MCF 10A (cell line): ENCODE measurements at regions not wholly inside any gene's neighbourhood (a gene's known extent, or its start where the extent isn't known, plus 50 kb on each side); places are given as distances from the start of the nearest gene placed in this dataset.

Source experiments
- BruUV-seq: library from RNA; stranded (reverse); fragments of 400-500 nt; replicated peaks from 2 replicates; lab custom pipeline; 2021; lab: Mats Ljungman, UMichigan
- CTCF ChIA-PET: fragments of 300-600 bp; sonication (Branson Sonifier 250); formaldehyde crosslinking; extraction: SDS; loops from one replicate; lab custom pipeline; 2021; ENCODE audit warnings: antibody characterized with exemption, inconsistent platforms; lab: Yijun Ruan, JAX
- POLR2A ChIA-PET: fragments of 300-600, 350-650 bp; sonication (Branson Sonifier 250); formaldehyde crosslinking; extraction: SDS; loops from one replicate; lab custom pipeline; 2020; ENCODE audit warnings: antibody characterized with exemption, inconsistent platforms; lab: Yijun Ruan, JAX
- DNase-seq: peaks from one replicate; pipeline ENCODE4 v3.0.0-alpha.2; 2018; ENCODE audit not compliant: unreplicated experiment
- H3K27ac Mint-ChIP-seq: one replicate; pipeline ENCODE4 v1.8.0; 2022; ENCODE audit warnings: mild to moderate bottlenecking, low read depth, mixed read lengths; ENCODE audit not compliant: unreplicated experiment
- H3K27me3 Mint-ChIP-seq: one replicate; pipeline ENCODE4 v1.8.0; 2022; ENCODE audit warnings: mixed read lengths; ENCODE audit not compliant: insufficient read depth, unreplicated experiment
- H3K36me3 Mint-ChIP-seq: one replicate; pipeline ENCODE4 v1.8.0; 2022; ENCODE audit warnings: mild to moderate bottlenecking, moderate library complexity, mixed read lengths; ENCODE audit not compliant: insufficient read depth, unreplicated experiment
- H3K4me1 Mint-ChIP-seq: one replicate; pipeline ENCODE4 v1.8.0; 2022; ENCODE audit warnings: mixed read lengths; ENCODE audit not compliant: insufficient read depth, unreplicated experiment
- H3K4me3 Mint-ChIP-seq: one replicate; pipeline ENCODE4 v1.8.0; 2022; ENCODE audit warnings: mild to moderate bottlenecking, moderate library complexity, mixed read lengths; ENCODE audit not compliant: unreplicated experiment
- H3K9me3 Mint-ChIP-seq: one replicate; pipeline ENCODE4 v1.8.0; 2022; ENCODE audit warnings: mixed read lengths; ENCODE audit not compliant: unreplicated experiment
- intact Hi-C: fragments of 100-400 bp; cut with micrococcal nuclease; formaldehyde crosslinking; loops from 2 replicates; pipeline ENCODE4 v1.14.1; 2022
- TF ChIP-seq, protein P1 (sequence below): fragments of 200-600 bp; IDR thresholded peaks from one replicate; pipeline ENCODE4 v1.8.0; 2022; ENCODE audit warnings: antibody characterized with exemption, mild to moderate bottlenecking; ENCODE audit not compliant: unreplicated experiment

DNA sequence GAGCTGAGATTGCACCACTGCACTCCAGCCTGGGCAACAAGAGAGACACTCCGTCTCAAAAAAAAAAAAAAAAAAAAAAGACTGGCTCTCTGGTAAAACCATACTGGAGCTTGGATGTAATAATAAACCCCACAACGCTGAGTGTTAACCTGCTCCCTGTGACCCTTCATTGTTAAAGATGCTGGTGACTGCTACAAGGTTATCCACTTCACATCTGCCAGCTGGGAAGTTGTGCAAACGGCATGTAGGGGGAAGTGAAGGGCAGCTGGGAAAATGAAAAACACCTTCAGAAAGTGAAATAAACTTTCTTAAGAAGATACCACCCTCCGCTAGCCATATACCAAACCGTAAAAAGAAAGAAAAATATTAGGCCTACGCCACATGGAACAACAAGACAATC, 131.0 kb upstream of the NUDT7 start:
- BruUV-seq = no TSS peak
- H3K27me3 Mint-ChIP-seq = no peaks in the 10 kb centered on the region
- no peak overlapping the region for H3K27ac Mint-ChIP-seq
- CTCF ChIA-PET = interaction anchor here (0.6 to 1.5 kb wide), 4 partner anchors 10 to 357 kb away, joined by 3 to 5 read pairs (median 3); no protein-coding TSS in a partner anchor
- H3K36me3 Mint-ChIP-seq = no peaks in the 10 kb centered on the region
- DNase-seq = no peak
- H3K9me3 Mint-ChIP-seq = no peaks in the 10 kb centered on the region
- H3K4me1 Mint-ChIP-seq = peaks cover 2% of the 10 kb centered on the region
- intact Hi-C loops = no loop called here
- H3K4me3 Mint-ChIP-seq = no peak overlapping the region
- TF ChIP-seq, protein P1, sequence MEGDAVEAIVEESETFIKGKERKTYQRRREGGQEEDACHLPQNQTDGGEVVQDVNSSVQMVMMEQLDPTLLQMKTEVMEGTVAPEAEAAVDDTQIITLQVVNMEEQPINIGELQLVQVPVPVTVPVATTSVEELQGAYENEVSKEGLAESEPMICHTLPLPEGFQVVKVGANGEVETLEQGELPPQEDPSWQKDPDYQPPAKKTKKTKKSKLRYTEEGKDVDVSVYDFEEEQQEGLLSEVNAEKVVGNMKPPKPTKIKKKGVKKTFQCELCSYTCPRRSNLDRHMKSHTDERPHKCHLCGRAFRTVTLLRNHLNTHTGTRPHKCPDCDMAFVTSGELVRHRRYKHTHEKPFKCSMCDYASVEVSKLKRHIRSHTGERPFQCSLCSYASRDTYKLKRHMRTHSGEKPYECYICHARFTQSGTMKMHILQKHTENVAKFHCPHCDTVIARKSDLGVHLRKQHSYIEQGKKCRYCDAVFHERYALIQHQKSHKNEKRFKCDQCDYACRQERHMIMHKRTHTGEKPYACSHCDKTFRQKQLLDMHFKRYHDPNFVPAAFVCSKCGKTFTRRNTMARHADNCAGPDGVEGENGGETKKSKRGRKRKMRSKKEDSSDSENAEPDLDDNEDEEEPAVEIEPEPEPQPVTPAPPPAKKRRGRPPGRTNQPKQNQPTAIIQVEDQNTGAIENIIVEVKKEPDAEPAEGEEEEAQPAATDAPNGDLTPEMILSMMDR = no peak
- POLR2A ChIA-PET = no interaction called here

DNA sequence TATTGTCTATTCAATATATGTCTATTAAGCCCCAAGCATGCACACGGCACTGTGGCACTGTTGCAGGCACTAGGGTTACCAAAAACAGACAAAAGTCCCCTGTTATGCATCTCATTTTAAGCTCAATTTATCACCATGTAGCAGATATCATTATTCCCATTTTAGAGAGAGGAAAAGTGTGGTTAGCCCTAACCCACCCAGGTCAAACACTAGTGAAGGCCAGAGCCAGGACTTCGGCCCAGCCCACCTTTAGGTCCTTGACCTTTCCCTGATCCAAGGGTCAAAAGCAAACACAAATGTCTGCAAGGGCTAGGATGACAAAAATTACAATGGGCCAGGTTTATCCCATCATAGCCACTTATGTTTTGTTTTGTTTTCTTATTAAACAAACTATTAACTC, 130.3 kb upstream of the NUDT7 start:
- H3K27me3 Mint-ChIP-seq = peaks cover 4% of the 10 kb centered on the region
- TF ChIP-seq, protein P1 = no peak
- H3K27ac Mint-ChIP-seq = no peak overlapping the region
- no peaks in the 10 kb centered on the region for H3K36me3 Mint-ChIP-seq
- no peak for DNase-seq
- H3K4me1 Mint-ChIP-seq = peaks cover 6% of the 10 kb centered on the region
- CTCF ChIA-PET = interaction anchor here (0.6 to 1.5 kb wide), 7 partner anchors 10 to 409 kb away, joined by 3 to 5 read pairs (median 3); no protein-coding TSS in a partner anchor
- BruUV-seq = no TSS peak
- intact Hi-C loops = no loop called here
- H3K9me3 Mint-ChIP-seq = no peaks in the 10 kb centered on the region
- POLR2A ChIA-PET = no interaction called here
- no peak overlapping the region for H3K4me3 Mint-ChIP-seq

DNA sequence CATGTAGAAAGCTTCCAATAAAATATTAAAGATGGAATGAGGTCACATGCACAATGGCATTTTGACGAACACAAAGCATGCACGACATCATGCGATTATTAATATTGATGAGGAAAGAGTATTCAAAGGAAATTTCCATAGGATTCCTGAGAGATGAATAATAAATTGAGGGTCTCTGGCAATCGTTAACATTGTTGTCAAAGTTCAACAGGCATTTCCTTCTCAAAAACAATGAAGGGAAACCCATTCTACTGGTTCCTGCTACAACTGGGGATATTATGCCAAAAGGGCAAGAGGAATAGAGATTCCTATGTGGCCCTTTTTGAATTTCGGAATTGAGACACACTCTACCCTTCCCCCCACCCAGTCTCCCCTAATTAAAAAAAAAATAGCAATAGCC, 128.3 kb upstream of the NUDT7 start:
- Mint-ChIP-seq H3K4me3 (no peak overlapping the region), H3K27me3 (peaks cover 14% of the 10 kb centered on the region), H3K9me3 (no peaks in the 10 kb centered on the region), H3K27ac (no peak overlapping the region), H3K36me3 (no peaks in the 10 kb centered on the region), H3K4me1 (peaks cover 6% of the 10 kb centered on the region)
- BruUV-seq = no TSS peak
- ChIA-PET POLR2A (no interaction called here), CTCF (interaction anchor here (2.9 kb wide), 1 partner anchor 9 kb away, joined by 26 read pairs; no protein-coding TSS in a partner anchor)
- intact Hi-C loops = no loop called here
- no peak for DNase-seq
- TF ChIP-seq, protein P1 = no peak

DNA sequence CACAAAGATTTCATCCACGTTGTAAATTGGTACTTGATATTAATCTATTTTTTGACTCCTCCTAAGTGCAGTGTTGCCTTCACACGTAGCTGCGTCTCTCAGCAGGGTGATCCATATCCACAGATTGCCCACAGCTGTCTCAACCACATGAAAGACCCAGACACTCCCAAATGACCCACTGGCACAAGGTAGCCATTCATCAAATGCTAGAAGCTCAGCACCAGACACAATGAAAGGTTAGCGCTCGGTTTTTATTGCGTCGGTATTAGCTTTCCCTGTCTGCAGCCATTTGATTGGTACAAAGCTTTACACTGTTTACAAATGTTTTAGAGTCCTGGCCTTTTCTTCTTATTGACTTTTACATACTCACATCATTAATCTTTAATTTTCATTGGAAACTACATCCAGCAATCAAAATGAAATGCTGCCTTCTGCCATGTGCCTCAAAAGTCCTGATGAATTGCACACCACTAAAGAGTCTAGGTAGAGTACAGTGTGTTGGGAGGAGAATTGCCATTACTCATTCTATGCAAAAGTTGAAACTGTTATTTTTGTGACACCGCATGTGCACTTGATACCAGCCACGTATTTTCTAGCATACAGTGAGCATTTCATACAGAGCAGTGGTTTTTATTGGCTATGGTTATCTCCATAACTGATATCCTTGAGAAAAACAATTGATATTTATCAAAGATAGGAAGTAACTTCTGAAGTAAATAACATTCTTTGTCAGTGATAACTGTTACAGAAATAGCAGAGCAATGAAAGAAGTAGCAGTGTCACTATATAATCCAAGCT, 127.3 kb upstream of the NUDT7 start:
- Mint-ChIP-seq H3K4me3 (no peak overlapping the region), H3K36me3 (no peaks in the 10 kb centered on the region), H3K27me3 (peaks cover 14% of the 10 kb centered on the region), H3K9me3 (no peaks in the 10 kb centered on the region), H3K4me1 (peaks cover 6% of the 10 kb centered on the region), H3K27ac (no peak overlapping the region)
- no TSS peak for BruUV-seq
- intact Hi-C loops = no loop called here
- DNase-seq = no peak
- TF ChIP-seq, protein P1 = no peak
- ChIA-PET CTCF (interaction anchor here (0.5 to 2.9 kb wide), 4 partner anchors 10 to 855 kb away, joined by 3 to 26 read pairs (median 4); no protein-coding TSS in a partner anchor), POLR2A (no interaction called here)
